ENCODE measurements at regions not wholly inside any gene's neighbourhood (a gene's known extent, or its start where the extent isn't known, plus 50 kb on each side); places are given as distances from the start of the nearest gene placed in this dataset.

- TF ChIP-seq CTCF (IDR thresholded peaks at IDR 0.05), result no peak
- TF ChIP-seq EP300 (IDR thresholded peaks at IDR 0.05), result no peak
- TF ChIP-seq POLR2A (IDR thresholded peaks at IDR 0.05), result no peak
Measured at GRCh38 chr6:134470457-134470975, 152.6 kb upstream of the SGK1 start.
